HG02798 (cell line): ENCODE measurements at regions not wholly inside any gene's neighbourhood (a gene's known extent, or its start where the extent isn't known, plus 50 kb on each side); places are given as distances from the start of the nearest gene placed in this dataset.
"Not testable (repeated sequence)": the region's sequence is repeated elsewhere in the genome, so short reads cannot be mapped to it uniquely, and the experiment has no call there.

Experiments
- ATAC-seq: cut with Tn5 transposase; IDR thresholded peaks from one replicate; pipeline ENCODE4 v1.9.1; 2021; ENCODE audit warnings: mild to moderate bottlenecking; ENCODE audit not compliant: unreplicated experiment, poor library complexity

DNA sequence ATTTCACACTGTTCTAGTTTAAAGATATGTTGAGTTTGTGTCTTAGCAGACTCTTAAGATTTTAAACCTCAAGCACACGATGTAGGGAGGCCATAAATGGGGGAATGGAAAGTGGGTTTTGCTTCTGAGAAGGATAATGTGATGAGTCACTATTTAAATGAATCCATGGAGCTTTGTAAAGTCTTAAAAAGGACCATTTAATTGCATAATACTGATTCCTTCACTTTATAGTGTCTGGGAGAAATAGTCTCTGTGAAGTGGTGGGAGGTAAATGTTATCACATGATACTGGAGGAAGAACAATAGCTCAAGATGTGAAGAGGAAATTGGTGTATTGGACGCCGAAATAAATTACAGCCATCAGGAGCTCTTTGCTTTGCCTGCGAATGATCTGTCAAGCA is 84.0 kb upstream of the MYO3A start:
- no peak for ATAC-seq

DNA sequence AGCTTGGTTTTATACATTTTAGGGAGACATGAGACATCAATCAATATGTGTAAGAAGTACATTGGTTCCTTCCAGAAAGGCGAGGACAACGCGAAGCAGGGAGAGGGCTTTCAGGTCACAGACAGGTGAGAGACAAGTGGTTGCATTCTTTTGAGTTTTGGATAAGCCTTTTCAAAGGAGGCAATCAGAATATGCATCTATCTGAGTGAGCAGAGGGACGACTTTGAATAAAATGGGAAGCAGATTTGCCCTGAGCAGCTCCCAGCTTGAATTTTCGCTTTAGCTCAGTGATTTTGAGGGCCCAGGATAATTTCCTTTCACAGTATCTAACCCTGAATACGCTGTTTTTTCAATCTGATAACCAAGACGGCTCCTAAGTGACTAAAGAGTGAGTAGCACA is 82.5 kb upstream of the MYO3A start:
- no peak for ATAC-seq

DNA sequence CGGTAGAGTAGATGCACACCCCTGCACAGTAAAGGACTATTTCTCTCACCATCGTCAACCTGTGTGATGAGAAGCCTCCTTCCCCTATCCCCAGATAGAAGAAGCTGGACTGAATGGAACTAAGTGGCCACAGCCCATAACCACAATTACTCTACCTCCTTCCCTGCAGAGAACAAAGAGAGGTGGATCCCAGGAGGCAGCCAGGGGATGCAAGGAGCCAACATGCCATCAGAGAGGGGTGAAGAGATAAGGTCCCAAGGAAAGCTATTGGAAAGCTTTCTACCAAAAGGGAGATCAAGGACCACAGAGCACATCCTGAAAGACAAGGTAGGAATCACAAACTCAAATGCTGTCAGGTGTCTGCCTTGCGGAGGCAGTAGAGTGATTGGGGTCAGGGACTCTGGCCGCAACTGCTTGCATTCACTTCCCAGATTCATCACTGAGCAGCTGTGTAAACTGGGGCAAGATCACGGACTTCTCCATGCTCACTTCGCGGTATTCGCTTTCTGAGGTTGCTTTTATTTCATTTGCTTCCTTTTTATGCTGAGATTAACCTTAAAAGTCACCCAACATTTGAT is 81.6 kb upstream of the MYO3A start:
- no peak for ATAC-seq

DNA sequence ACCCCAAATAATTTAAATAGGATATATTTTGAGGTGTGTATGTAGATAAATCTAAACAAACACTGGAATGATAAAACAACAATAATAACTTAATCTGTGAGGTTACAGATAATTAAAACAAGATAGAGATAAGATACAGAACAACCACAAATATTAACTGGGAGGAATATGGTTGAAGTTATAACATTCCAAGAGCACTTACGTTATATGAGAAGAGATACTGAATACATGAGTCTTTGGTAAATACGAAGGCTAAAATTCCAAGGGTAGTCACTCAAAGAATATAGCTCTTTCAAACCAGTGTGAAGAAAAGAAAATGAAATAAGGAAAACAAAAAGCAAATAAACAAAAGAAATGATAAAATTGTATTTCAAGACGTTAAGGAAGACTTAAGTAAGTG is 76.0 kb upstream of the MYO3A start:
- ATAC-seq: no peak

DNA sequence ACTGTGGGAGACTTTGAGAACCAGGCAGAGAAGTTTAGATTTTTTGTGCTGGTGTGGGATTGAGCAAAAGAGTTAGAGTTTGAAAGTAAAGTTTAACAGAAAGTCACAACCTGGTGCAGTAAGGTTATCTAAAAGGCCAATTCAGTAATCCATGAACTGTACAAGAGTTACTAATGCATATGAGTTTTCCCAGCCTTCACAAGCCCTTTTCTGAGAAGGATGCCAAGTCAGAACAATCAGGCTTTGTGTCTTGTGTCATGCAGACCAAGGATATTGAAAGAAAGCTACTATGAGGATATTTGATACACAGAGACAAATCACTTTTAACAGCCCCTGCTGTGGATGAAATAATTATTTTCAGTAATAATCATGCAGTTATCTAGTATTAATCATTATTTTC is 68.8 kb upstream of the MYO3A start:
- ATAC-seq: no peak

DNA sequence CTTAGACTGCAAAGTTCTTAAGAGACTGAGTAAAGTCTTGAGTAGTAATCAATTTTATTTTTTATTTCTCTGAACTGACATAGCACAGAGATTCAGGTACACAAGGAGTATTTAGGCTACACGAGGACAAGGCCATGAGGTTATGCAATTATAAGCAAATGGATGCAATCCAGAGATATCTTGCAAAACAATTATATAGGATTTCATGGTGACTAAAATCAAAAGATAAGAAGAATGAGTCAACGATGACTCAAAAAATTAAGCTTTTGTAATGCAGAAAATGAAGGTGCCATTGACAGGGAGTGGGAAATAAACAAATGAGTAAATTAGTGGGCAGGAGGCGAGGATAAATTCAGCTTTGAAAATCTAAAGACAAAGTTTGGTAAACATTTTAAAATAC is 66.7 kb upstream of the MYO3A start:
- no peak for ATAC-seq

DNA sequence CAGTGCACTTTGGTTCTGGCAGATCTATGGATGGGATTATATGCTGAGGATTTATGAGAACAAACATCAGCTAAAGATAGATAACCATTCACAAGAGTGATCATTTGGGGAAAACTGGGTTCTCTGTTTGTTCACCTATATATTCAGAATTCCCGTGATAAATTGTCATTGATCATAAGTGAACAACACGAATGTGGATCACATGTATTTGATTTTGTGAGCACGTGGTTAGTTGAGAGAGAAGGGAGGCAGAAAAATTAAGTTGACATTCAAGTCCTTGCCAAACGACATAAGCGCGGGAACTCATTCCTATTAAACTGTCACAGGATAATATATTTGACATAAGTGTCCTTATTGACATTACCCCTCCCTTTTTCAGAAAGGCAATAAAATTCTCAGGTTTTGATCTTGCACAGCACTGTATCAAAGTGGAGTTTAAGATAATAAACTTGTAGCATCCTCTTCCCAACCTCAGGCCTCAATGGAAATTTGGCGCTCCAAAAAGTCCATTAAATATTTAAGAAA is 64.9 kb upstream of the MYO3A start:
- no peak for ATAC-seq

DNA sequence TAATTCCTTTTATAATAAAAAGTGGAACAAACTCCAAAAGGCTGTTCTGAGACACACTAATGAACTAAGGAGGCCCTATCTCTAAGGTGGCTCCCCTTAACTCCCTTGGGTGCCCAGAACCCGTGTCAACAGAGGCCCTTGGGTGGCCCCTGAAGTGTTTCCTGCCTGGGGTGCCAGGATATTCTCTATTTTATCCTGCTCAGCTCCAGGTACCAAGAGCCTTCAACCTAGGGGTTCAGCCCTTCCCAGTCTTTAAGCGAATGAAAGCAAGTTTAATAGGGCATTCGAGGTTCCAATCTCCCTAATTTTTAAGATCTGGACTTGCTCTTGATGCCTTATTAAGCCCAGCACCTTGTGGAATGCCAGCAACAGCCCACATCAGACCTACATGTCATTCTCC is 64.4 kb upstream of the MYO3A start:
- ATAC-seq: no peak

DNA sequence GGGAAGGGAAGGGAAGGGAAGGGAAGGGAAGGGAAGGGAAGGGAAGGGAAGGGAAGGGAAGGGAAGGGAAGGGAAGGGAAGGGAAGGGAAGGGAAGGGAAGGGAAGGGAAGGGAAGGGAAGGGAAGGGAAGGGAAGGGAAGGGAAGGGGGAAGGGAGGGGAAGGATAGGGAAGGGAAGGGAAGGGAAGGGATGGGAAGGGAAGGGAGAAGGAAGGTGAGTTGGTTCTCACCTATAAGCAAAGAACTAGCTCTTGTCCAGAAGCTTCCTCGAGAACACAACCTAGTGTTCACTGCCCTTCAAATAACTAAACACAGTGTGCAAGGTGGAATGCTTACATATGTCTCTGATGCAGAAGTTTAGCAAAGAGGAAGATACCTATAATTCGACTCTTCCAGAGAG is 59.6 kb upstream of the MYO3A start:
- ATAC-seq: not testable (repeated sequence)

DNA sequence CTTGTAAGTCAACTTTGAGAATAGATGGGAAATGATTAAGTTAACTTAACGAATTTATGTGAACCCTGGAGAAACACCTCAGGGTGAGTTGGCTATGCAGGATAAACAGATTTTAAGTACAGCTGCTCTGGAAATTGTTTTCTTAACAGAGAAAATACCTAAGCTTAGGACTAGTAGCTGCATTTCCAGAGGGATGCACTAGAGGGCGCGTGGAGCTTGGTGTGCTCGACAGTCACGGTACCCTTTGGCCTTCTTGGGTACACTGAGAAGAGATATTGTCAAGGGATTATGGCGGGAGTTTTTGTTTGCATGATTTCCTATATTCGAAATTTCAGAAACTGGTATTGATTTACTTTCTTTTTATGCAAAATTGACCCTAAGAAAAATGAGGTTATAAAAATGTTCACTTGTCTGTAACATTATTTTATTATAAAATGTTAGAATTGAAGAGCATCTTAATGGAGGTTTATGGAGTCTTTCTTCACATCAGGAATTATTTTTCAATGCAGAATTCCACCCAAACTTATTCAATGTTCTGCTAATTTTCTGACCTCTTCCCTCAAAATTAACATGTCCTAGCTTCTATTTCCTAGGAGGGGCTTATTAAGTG is 58.4 kb upstream of the MYO3A start:
- peak; percentile 95 for ATAC-seq

DNA sequence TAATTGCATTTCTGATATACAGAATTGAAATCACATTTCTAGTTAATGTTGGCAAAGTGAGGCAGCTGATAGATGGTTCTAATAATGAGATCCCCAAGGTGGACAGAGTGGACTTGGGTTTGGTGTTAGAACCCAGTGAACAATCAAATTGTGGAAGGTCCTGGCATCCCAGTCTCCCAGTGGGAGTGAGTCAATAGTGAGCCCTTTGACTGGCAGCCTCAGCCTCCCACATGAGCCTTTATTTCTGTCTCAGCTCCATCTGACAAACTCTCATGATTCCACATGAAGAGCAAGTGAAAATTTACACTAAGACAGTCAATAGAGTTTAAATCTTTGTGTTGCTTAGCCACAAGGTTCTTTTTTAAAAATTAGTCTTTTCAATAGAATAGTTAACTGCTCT is 56.7 kb upstream of the MYO3A start:
- no peak for ATAC-seq
